ENCODE measurements at regions not wholly inside any gene's neighbourhood (a gene's known extent, or its start where the extent isn't known, plus 50 kb on each side); places are given as distances from the start of the nearest gene placed in this dataset.

DNA sequence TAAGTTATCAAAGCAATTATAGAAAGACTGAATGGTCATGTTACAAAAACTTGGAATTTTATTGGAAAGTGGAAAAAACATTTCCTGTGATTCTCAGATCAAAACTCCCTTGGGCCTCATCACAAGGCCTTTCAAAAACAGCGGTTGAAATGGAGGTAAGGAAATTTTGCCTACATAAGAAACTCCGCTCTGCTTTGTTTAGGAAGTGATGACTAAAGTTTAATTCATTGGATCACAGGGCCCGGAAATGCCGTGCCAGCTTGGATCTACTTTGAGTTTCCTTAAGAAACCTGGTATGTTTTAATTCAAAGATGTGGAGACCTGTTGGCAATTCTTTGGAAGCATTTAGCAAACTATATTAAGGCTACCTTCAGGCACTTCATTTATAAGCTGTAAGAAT lies 143.9 kb upstream of the MME start:
- TF ChIP-seq, protein P1, sequence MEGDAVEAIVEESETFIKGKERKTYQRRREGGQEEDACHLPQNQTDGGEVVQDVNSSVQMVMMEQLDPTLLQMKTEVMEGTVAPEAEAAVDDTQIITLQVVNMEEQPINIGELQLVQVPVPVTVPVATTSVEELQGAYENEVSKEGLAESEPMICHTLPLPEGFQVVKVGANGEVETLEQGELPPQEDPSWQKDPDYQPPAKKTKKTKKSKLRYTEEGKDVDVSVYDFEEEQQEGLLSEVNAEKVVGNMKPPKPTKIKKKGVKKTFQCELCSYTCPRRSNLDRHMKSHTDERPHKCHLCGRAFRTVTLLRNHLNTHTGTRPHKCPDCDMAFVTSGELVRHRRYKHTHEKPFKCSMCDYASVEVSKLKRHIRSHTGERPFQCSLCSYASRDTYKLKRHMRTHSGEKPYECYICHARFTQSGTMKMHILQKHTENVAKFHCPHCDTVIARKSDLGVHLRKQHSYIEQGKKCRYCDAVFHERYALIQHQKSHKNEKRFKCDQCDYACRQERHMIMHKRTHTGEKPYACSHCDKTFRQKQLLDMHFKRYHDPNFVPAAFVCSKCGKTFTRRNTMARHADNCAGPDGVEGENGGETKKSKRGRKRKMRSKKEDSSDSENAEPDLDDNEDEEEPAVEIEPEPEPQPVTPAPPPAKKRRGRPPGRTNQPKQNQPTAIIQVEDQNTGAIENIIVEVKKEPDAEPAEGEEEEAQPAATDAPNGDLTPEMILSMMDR (IDR thresholded peaks at IDR 0.05; ENCODE audit: low read depth, low read length) = no peak
- no peak for TF ChIP-seq EZH2phosphoT487 (IDR thresholded peaks at IDR 0.05; ENCODE audit: low read depth)
